ENCODE measurements at regions not wholly inside any gene's neighbourhood (a gene's known extent, or its start where the extent isn't known, plus 50 kb on each side); places are given as distances from the start of the nearest gene placed in this dataset.

DNA sequence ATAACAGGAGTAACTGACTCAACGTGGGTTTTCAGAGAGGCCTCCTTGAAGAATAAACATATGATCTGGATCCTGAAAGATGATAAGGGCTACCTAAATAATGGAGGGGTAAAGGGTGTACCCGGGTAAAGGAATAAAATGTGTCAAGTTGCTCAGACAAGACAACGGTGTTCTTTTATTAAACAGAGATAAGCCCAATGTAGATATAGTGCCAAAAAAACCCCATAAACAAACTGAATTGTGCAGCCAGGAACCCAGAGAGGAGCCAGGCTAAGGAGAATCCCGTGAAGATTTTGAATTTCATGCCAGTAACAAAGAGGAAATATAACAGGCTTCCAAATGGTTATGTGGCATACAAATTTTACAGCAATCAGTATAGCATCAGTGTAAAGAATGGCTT, 618.2 kb downstream of the CPS1 start:
- TF ChIP-seq, protein P1, sequence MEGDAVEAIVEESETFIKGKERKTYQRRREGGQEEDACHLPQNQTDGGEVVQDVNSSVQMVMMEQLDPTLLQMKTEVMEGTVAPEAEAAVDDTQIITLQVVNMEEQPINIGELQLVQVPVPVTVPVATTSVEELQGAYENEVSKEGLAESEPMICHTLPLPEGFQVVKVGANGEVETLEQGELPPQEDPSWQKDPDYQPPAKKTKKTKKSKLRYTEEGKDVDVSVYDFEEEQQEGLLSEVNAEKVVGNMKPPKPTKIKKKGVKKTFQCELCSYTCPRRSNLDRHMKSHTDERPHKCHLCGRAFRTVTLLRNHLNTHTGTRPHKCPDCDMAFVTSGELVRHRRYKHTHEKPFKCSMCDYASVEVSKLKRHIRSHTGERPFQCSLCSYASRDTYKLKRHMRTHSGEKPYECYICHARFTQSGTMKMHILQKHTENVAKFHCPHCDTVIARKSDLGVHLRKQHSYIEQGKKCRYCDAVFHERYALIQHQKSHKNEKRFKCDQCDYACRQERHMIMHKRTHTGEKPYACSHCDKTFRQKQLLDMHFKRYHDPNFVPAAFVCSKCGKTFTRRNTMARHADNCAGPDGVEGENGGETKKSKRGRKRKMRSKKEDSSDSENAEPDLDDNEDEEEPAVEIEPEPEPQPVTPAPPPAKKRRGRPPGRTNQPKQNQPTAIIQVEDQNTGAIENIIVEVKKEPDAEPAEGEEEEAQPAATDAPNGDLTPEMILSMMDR (IDR thresholded peaks at IDR 0.05), result no peak
- no peak for TF ChIP-seq EZH2 (IDR thresholded peaks at IDR 0.05)
- TF ChIP-seq EZH2phosphoT487 (IDR thresholded peaks at IDR 0.05), result no peak
